GM12878 (cell line): ENCODE measurements at regions not wholly inside any gene's neighbourhood (a gene's known extent, or its start where the extent isn't known, plus 50 kb on each side); places are given as distances from the start of the nearest gene placed in this dataset.

Experiments
- ATAC-seq: fragments of 200-7000 bp; cut with Tn5 transposase; 3 replicates; pipeline ENCODE4 v1.9.1; 2020; ENCODE audit warnings: mild to moderate bottlenecking, moderate library complexity
- BruUV-seq: library from RNA; stranded (reverse); fragments of 400-500 nt; replicated peaks from 2 replicates; lab custom pipeline; 2021; lab: Mats Ljungman, UMichigan
- CTCF ChIA-PET: fragments of 300-600 bp; sonication (Branson Sonifier 250); formaldehyde crosslinking; extraction: SDS; loops from one replicate; lab custom pipeline; 2021; ENCODE audit warnings: inconsistent platforms; lab: Yijun Ruan, JAX
- POLR2A ChIA-PET: fragments of 350-600 bp; formaldehyde crosslinking; extraction: SDS; loops from one replicate; lab custom pipeline; 2021; ENCODE audit warnings: inconsistent platforms; lab: Charles Lee
- RAD21 ChIA-PET: fragments of 300-600 bp; sonication (Branson Sonifier 250); formaldehyde crosslinking; loops from one replicate; lab custom pipeline; 2023; ENCODE audit warnings: antibody characterized with exemption; ENCODE audit not compliant: unreplicated experiment; lab: Charles Lee
- SMC1A ChIA-PET: fragments of 300-600 bp; sonication (Branson Sonifier 250); formaldehyde crosslinking; loops from one replicate; lab custom pipeline; 2023; ENCODE audit not compliant: unreplicated experiment, uncharacterized antibody; lab: Charles Lee
- DNase-seq: peaks from one replicate; pipeline ENCODE4 v3.0.0-alpha.2; 2011; ENCODE audit warnings: low read depth, low spot score
- FAIRE-seq: peaks from 3 replicates; lab custom pipeline; 2011; peaks lifted over from hg19 to GRCh38; lab: Jason Lieb, UNC
- H2AFZ ChIP-seq: 2 replicates; pipeline ENCODE4 v1.6.0; 2011; ENCODE audit warnings: low read depth, low read length, control low read depth; ENCODE audit not compliant: control insufficient read depth
- H3K27ac ChIP-seq: 2 replicates; pipeline ENCODE4 v1.5.1; 2011; ENCODE audit warnings: control low read depth; ENCODE audit not compliant: control insufficient read depth, insufficient read depth
- H3K27me3 ChIP-seq, 2 experiments: replicated peaks in 1 of 2; 2 replicates each; pipeline versions ENCODE4 v1.6.0 to v1.6.1; 2011; ENCODE audit warnings: low read length in 1 of 2; ENCODE audit not compliant: control insufficient read depth in 2 of 2, insufficient read depth in 2 of 2
- H3K36me3 ChIP-seq, 2 experiments: 2 replicates each; pipeline ENCODE4 v1.5.1; 2011; ENCODE audit warnings: low read length in 1 of 2; ENCODE audit not compliant: control insufficient read depth in 2 of 2, insufficient read depth in 2 of 2
- H3K4me1 ChIP-seq: 2 replicates; pipeline ENCODE4 v1.6.1; 2011; ENCODE audit warnings: mild to moderate bottlenecking, low read length, moderate library complexity, mixed read lengths; ENCODE audit not compliant: control insufficient read depth, insufficient read depth
- H3K4me2 ChIP-seq: 2 replicates; pipeline ENCODE4 v1.6.0; 2011; ENCODE audit warnings: control low read depth; ENCODE audit not compliant: control insufficient read depth, insufficient read depth
- H3K4me3 ChIP-seq: fragments of 200-600 bp; sonication (generic); 2 replicates; pipeline ENCODE4 v1.5.1; 2016
- H3K79me2 ChIP-seq: 2 replicates; pipeline ENCODE4 v1.6.0; 2011; ENCODE audit warnings: low read length; ENCODE audit not compliant: control insufficient read depth, insufficient read depth
- H3K9ac ChIP-seq: 2 replicates; pipeline ENCODE4 v1.8.0; 2011; ENCODE audit warnings: low read length, control low read depth, mixed read lengths; ENCODE audit not compliant: control insufficient read depth, insufficient read depth
- H3K9me3 ChIP-seq: replicated peaks from 3 replicates; pipeline ENCODE4 v1.5.1; 2011; ENCODE audit warnings: mild to moderate bottlenecking, low read length; ENCODE audit not compliant: control insufficient read depth, insufficient read depth
- H4K20me1 ChIP-seq: 2 replicates; pipeline ENCODE4 v1.6.0; 2011; ENCODE audit not compliant: control insufficient read depth, insufficient read depth
- CBFB ChIP-seq: IDR thresholded peaks from 2 replicates; pipeline ENCODE4 v1.6.1; 2016; ENCODE audit warnings: antibody characterized with exemption, low read depth
- CHD2 ChIP-seq: IDR thresholded peaks from 2 replicates; pipeline ENCODE4 v1.6.1; 2011; ENCODE audit warnings: low read depth, low read length, improper control_type of control experiment, borderline replicate concordance
- CUX1 ChIP-seq: IDR thresholded peaks from 2 replicates; pipeline ENCODE4 v1.6.1; 2012; ENCODE audit warnings: improper control_type of control experiment, low read depth, low read length; ENCODE audit not compliant: insufficient replicate concordance
- EED ChIP-seq: sonication (generic); IDR thresholded peaks from 2 replicates; pipeline ENCODE4 v1.6.1; 2016; ENCODE audit warnings: antibody characterized with exemption, low read depth
- EP300 ChIP-seq, 2 experiments: fragments of 150-350 bp in 1 of 2; IDR thresholded peaks; 2 replicates each; pipeline ENCODE4 v1.6.1; 2011 to 2012; ENCODE audit warnings: low read depth in 2 of 2, low read length in 2 of 2, borderline replicate concordance in 1 of 2, improper control_type of control experiment in 1 of 2, inconsistent platforms in 1 of 2; ENCODE audit not compliant: control insufficient read depth in 1 of 2
- HDGF ChIP-seq: fragments of 450-650 bp; IDR thresholded peaks from 2 replicates; pipeline ENCODE4 v1.6.1; 2016; ENCODE audit warnings: antibody characterized with exemption
- KAT2A ChIP-seq: conservative IDR thresholded peaks from 2 replicates; pipeline ENCODE4 v1.6.1; 2011; ENCODE audit warnings: low read depth, low read length; ENCODE audit not compliant: control insufficient read depth
- USF1 ChIP-seq: IDR thresholded peaks from 2 replicates; pipeline ENCODE4 v1.6.1; 2011; ENCODE audit warnings: borderline replicate concordance, low read depth, mild to moderate bottlenecking, moderate library complexity, mixed read lengths, low read length; ENCODE audit not compliant: insufficient read depth; ENCODE audit errors: extremely low read length
- WGBS: methylation state at CpG from one replicate; pipeline ENCODE4 v1.1.6; 2016; ENCODE audit warnings: low lambda C conversion rate; ENCODE audit not compliant: insufficient replicate concordance, insufficient coverage; ENCODE audit errors: missing lambda C conversion rate; 5-methylcytosine and 5-hydroxymethylcytosine counted together
- in situ Hi-C: fragments of 300-500 bp; cut with MboI; formaldehyde crosslinking; loops from 9 replicates; pipeline ENCODE4 v1.14.3; 2018; ENCODE audit warnings: mixed read lengths
- intact Hi-C: fragments of 100-400 bp; cut with micrococcal nuclease; formaldehyde crosslinking; loops from one replicate; pipeline ENCODE4 v1.14.2; 2022; ENCODE audit not compliant: unreplicated experiment

GRCh38 chr4:13833171-13833804, 205.8 kb upstream of the BOD1L1 start:
- no peaks in the 10 kb centered on the region for H3K4me1 ChIP-seq
- no peak for TF ChIP-seq EP300 (IDR thresholded peaks at IDR 0.05; ENCODE audit: borderline replicate concordance in 1 of 2, control insufficient read depth in 1 of 2, low read depth in 2 of 2, low read length in 2 of 2)
- TF ChIP-seq HDGF, result no peak
- TF ChIP-seq USF1, result no peak
- no peak for TF ChIP-seq CUX1
- no peak for TF ChIP-seq KAT2A
- no peak for TF ChIP-seq CHD2
- TF ChIP-seq EED, result no peak
- TF ChIP-seq CBFB, result no peak
- TF ChIP-seq, all 136 proteins: peak for 0
- BruUV-seq, result no TSS peak
- Histone ChIP-seq H3K9ac (no peak overlapping the region), H3K4me2 (no peak overlapping the region), H3K9me3 (no peaks in the 10 kb centered on the region), H3K27me3 (no peaks in the 10 kb centered on the region), H2AFZ (no peak overlapping the region), H3K36me3 (no peaks in the 10 kb centered on the region), H4K20me1 (no peaks in the 10 kb centered on the region), H3K27ac (no peak overlapping the region), H3K4me3 (no peak overlapping the region), H3K79me2 (no peaks in the 10 kb centered on the region)
- ChIA-PET RAD21 (no interaction called here), POLR2A (no interaction called here), SMC1A (no interaction called here), CTCF (no interaction called here)
- FAIRE-seq (no peak), ATAC-seq (no peak), DNase-seq (no peak)
- in situ Hi-C loops, result no loop called here
- intact Hi-C loops, result no loop called here
- WGBS, result 0% methylated on average over 4 of the region's 4 CpGs
